Hematopoietic multipotent progenitor cell treated with erythropoietin and hydrocortisone succinate and interleukin-3 and kit ligand, for 6 days (in vitro differentiated cells): ENCODE measurements at regions not wholly inside any gene's neighbourhood (a gene's known extent, or its start where the extent isn't known, plus 50 kb on each side); places are given as distances from the start of the nearest gene placed in this dataset.
A peak's percentile ranks its signal among the peaks of the same experiment; 100 is the strongest.

Experiments used
- DNase-seq: peaks from one replicate; pipeline ENCODE4 v3.0.0-alpha.2; 2015

- DNase-seq = no peak
These were observed 224.1 kb downstream of the SS18 start for GRCh38 chr18:25866331-25866730.

- DNase-seq = no peak
These were observed 227.4 kb downstream of the SS18 start for GRCh38 chr18:25862881-25863600.

- DNase-seq = no peak
These were observed 236.6 kb downstream of the SS18 start for GRCh38 chr18:25853691-25854433.

GRCh38 chr18:25843791-25844190 is 246.6 kb downstream of the SS18 start:
- DNase-seq = no peak

- no peak for DNase-seq
These were observed 247.7 kb downstream of the SS18 start for GRCh38 chr18:25842665-25843064.

- DNase-seq = no peak
These were observed 256.4 kb downstream of the SS18 start for GRCh38 chr18:25834061-25834460.

- DNase-seq = peak; percentile 65
These were observed 258.3 kb downstream of the SS18 start for GRCh38 chr18:25832001-25832604.

- DNase-seq = no peak
These were observed 259.1 kb downstream of the SS18 start for GRCh38 chr18:25831301-25831701.

- DNase-seq = no peak
These were observed 259.6 kb downstream of the SS18 start for GRCh38 chr18:25830787-25831186.

GRCh38 chr18:25827961-25828561 is 262.4 kb downstream of the SS18 start:
- DNase-seq = no peak

- no peak for DNase-seq
These were observed 263.2 kb downstream of the SS18 start for GRCh38 chr18:25827228-25827627.

GRCh38 chr18:25826823-25827222 is 263.6 kb downstream of the SS18 start:
- no peak for DNase-seq

GRCh38 chr18:25825979-25826776 is 264.2 kb downstream of the SS18 start:
- no peak for DNase-seq

GRCh38 chr18:25825056-25825455 is 265.4 kb downstream of the SS18 start:
- no peak for DNase-seq

GRCh38 chr18:25819746-25820363 is 270.6 kb downstream of the SS18 start:
- DNase-seq = no peak

- no peak for DNase-seq
These were observed 271.9 kb downstream of the SS18 start for GRCh38 chr18:25818505-25818904.

- DNase-seq = no peak
These were observed 272.7 kb downstream of the SS18 start for GRCh38 chr18:25817546-25818237.

GRCh38 chr18:25815659-25816058 is 274.8 kb downstream of the SS18 start:
- no peak for DNase-seq

GRCh38 chr18:25814841-25815458 is 275.5 kb downstream of the SS18 start:
- DNase-seq = no peak

- no peak for DNase-seq
These were observed 277.3 kb downstream of the SS18 start for GRCh38 chr18:25813110-25813509.

GRCh38 chr18:25810736-25811135 is 279.7 kb downstream of the SS18 start:
- no peak for DNase-seq
